ENCODE measurements at regions not wholly inside any gene's neighbourhood (a gene's known extent, or its start where the extent isn't known, plus 50 kb on each side); places are given as distances from the start of the nearest gene placed in this dataset.

GRCh38 chr15:39488516-39488915, 92.4 kb upstream of the THBS1 start (continued):
- TF ChIP-seq TBP (IDR thresholded peaks at IDR 0.05; ENCODE audit: low read depth, low read length), result no peak
- TF ChIP-seq ATF2 (IDR thresholded peaks at IDR 0.05; ENCODE audit: low read length), result no peak
- TF ChIP-seq CHD2 (IDR thresholded peaks at IDR 0.05; ENCODE audit: low read length), result no peak
- TF ChIP-seq, protein P1, sequence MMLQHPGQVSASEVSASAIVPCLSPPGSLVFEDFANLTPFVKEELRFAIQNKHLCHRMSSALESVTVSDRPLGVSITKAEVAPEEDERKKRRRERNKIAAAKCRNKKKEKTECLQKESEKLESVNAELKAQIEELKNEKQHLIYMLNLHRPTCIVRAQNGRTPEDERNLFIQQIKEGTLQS (IDR thresholded peaks at IDR 0.05; ENCODE audit: insufficient read depth, low read depth, low read length), result no peak
